Esophagus muscularis mucosa (tissue), 4 donors: ENCODE measurements at regions not wholly inside any gene's neighbourhood (a gene's known extent, or its start where the extent isn't known, plus 50 kb on each side); places are given as distances from the start of the nearest gene placed in this dataset.
"Not testable (repeated sequence)": the region's sequence is repeated elsewhere in the genome, so short reads cannot be mapped to it uniquely, and the experiment has no call there.

ENCODE experiments used
- DNase-seq: peaks from one replicate; pipeline ENCODE4 v3.0.0-alpha.2; 2017; ENCODE audit errors: extremely low spot score
- H3K27ac ChIP-seq, 4 donors: fragments of 200-600 bp; sonication (generic); replicated peaks in 1 of 4; 1 replicate in 3 of 4; 2 replicates in 1 of 4; pipeline ENCODE4 v1.5.1; 2016 to 2019; ENCODE audit warnings: mild to moderate bottlenecking in 1 of 4
- H3K27me3 ChIP-seq, 4 donors: fragments of 200-600 bp; sonication (generic); one replicate each; pipeline versions ENCODE4 v1.5.1 to v1.6.0; 2016 to 2019
- H3K36me3 ChIP-seq, 4 donors: fragments of 200-600 bp; sonication (generic); one replicate each; pipeline ENCODE4 v1.5.1; 2016 to 2019
- H3K4me1 ChIP-seq, 4 donors: fragments of 200-600 bp; sonication (generic); one replicate each; pipeline ENCODE4 v1.5.1; 2016 to 2019
- H3K4me3 ChIP-seq, 4 donors: fragments of 200-600 bp; sonication (generic); 1 replicate in 2 of 4; 2 replicates in 2 of 4; pipeline ENCODE4 v1.5.1; 2016 to 2019; ENCODE audit warnings: mild to moderate bottlenecking in 4 of 4, moderate library complexity in 1 of 4
- H3K9me3 ChIP-seq, 4 donors: fragments of 200-600 bp; sonication (generic); 1 replicate in 3 of 4; 2 replicates in 1 of 4; pipeline ENCODE4 v1.5.1; 2016 to 2019
- EP300 ChIP-seq: sonication (generic); formaldehyde crosslinking; IDR thresholded peaks from one replicate; pipeline ENCODE4 v1.6.1; 2017; ENCODE audit warnings: antibody characterized with exemption
- POLR2A ChIP-seq: fragments of 450-650 bp; IDR thresholded peaks from one replicate; pipeline ENCODE4 v1.6.1; 2017; ENCODE audit warnings: antibody characterized with exemption, moderate library complexity, mild to moderate bottlenecking, low read depth
- POLR2AphosphoS5 ChIP-seq, 2 donors: sonication (generic); formaldehyde crosslinking; IDR thresholded peaks; one replicate each; pipeline ENCODE4 v1.6.1; 2017; ENCODE audit warnings: antibody characterized with exemption in 2 of 2
- WGBS: methylation state at CpG from one replicate; pipeline ENCODE4 v1.1.5; 2018; 5-methylcytosine and 5-hydroxymethylcytosine counted together
- intact Hi-C: fragments of 100-400 bp; cut with DNase I; formaldehyde crosslinking; loops from one replicate; pipeline ENCODE4 v1.15.1; 2023
- TF ChIP-seq, protein P1 (sequence below), 3 experiments: fragments of 200-600 bp in 2 of 3; fragments of 450-650 bp in 1 of 3; sonication (generic) in 2 of 3; IDR thresholded peaks; one replicate each; pipeline ENCODE4 v1.5.1; 2017 to 2019; ENCODE audit warnings: antibody characterized with exemption in 3 of 3, mild to moderate bottlenecking in 2 of 3, moderate library complexity in 1 of 3

DNA sequence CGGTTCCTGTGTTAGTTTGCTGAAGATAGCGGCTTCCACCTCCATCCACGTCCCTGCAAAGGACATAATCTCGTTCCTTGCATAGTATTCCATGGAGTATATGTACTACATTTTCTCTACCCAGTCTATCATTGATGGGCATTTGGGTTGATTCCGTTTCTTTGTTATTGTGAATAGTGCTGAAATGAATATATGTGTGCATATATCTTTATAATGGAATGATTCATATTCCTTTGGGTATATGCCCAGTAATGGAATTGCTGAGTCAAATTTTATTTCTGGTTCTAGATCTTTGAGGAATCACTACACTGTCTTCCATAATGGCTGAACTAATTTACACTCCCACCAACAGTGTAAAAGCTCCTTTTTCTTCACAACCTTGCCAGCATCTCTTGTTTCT lies 255.4 kb upstream of the CDH2 start:
- intact Hi-C loops = no loop called here
- Histone ChIP-seq H3K27me3 (no peaks in the 10 kb centered on the region), H3K36me3 (no peaks in the 10 kb centered on the region), H3K4me1 (no peaks in the 10 kb centered on the region), H3K9me3 (peaks cover 0 to 5% (median 0%) of the 10 kb centered on the region in 4 donors), H3K4me3 (no peak overlapping the region), H3K27ac (no peak overlapping the region)
- DNase-seq = no peak
- WGBS = 84% methylated on average over 5 of the region's 5 CpGs
- TF ChIP-seq POLR2AphosphoS5 (IDR thresholded peaks at IDR 0.05) (no peak), POLR2A (no peak), EP300 (no peak)
- TF ChIP-seq, protein P1, sequence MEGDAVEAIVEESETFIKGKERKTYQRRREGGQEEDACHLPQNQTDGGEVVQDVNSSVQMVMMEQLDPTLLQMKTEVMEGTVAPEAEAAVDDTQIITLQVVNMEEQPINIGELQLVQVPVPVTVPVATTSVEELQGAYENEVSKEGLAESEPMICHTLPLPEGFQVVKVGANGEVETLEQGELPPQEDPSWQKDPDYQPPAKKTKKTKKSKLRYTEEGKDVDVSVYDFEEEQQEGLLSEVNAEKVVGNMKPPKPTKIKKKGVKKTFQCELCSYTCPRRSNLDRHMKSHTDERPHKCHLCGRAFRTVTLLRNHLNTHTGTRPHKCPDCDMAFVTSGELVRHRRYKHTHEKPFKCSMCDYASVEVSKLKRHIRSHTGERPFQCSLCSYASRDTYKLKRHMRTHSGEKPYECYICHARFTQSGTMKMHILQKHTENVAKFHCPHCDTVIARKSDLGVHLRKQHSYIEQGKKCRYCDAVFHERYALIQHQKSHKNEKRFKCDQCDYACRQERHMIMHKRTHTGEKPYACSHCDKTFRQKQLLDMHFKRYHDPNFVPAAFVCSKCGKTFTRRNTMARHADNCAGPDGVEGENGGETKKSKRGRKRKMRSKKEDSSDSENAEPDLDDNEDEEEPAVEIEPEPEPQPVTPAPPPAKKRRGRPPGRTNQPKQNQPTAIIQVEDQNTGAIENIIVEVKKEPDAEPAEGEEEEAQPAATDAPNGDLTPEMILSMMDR (IDR thresholded peaks at IDR 0.05) = no peak

DNA sequence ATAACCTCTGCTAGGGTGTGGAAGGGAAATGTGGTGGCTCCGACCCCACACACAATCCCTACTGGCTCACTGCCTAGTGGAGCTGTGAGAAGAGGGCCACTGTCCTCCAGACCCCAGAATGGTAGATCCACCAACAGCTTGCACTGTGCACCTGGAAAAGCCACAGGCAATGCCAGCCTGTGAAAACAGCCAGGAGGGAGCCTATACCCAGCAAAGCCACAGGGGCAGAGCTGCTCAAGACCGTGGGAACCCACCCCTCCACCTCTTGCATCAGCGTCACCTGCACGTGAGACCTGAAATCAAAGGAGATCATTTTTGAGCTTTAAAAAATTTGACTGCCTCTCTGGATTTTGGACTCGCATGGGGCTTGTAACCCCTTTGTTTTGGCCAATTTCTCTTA lies 249.0 kb upstream of the CDH2 start:
- H3K27ac ChIP-seq = no peak overlapping the region
- intact Hi-C loops = no loop called here
- no peak for TF ChIP-seq EP300
- no peak for TF ChIP-seq POLR2AphosphoS5 (IDR thresholded peaks at IDR 0.05)
- TF ChIP-seq POLR2A = no peak
- TF ChIP-seq, protein P1 (IDR thresholded peaks at IDR 0.05) = no peak
- no peak for DNase-seq
- H3K36me3 ChIP-seq = no peaks in the 10 kb centered on the region
- H3K4me3 ChIP-seq = no peak overlapping the region
- H3K4me1 ChIP-seq = no peaks in the 10 kb centered on the region
- 80% methylated on average over 5 of the region's 5 CpGs for WGBS
- H3K27me3 ChIP-seq = no peaks in the 10 kb centered on the region
- H3K9me3 ChIP-seq = no peaks in the 10 kb centered on the region

DNA sequence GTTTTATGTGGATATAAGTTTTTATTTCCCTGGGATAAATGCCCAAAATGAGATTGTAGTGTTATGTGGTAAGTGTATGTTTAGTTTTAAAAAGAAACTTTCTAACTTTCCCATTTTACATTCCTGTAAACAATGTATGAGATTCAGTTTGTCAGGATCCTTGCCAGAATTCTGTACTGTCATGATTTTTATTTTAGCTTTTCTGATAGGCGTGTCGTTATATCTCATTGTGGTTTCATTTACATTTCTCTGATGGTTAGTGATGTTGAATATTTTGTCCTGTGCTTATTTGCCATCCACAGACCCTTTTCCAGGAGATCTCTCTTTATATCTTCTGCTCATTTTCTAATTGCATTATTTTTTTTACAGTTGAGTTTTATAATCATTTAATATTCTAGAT lies 245.6 kb upstream of the CDH2 start:
- intact Hi-C loops = no loop called here
- Histone ChIP-seq H3K27me3 (no peaks in the 10 kb centered on the region), H3K9me3 (no peaks in the 10 kb centered on the region), H3K27ac (no peak overlapping the region), H3K36me3 (no peaks in the 10 kb centered on the region), H3K4me1 (no peaks in the 10 kb centered on the region), H3K4me3 (no peak overlapping the region)
- no peak for TF ChIP-seq EP300
- TF ChIP-seq POLR2AphosphoS5 (IDR thresholded peaks at IDR 0.05) = no peak
- TF ChIP-seq, protein P1 (IDR thresholded peaks at IDR 0.05) = no peak
- no peak for TF ChIP-seq POLR2A
- no peak for DNase-seq
- 98% methylated on average over 2 of the region's 2 CpGs for WGBS

DNA sequence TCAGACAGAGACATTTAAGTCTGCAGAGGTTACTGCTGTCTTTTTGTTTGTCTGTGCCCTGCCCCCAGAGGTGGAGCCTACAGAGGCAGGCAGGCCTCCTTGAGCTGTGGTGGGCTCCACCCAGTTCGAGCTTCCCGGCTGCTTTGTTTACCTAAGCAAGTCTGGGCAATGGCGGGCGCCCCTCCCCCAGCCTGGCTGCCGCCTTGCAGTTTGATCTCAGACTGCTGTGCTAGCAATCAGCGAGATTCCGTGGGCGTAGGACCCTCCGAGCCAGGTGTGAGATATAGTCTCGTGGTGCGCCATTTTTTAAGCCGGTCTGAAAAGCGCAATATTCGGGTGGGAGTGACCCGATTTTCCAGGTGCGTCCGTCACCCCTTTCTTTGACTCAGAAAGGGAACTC lies 245.0 kb upstream of the CDH2 start:
- H3K4me1 ChIP-seq, H3K4me3 ChIP-seq, H3K27me3 ChIP-seq, H3K27ac ChIP-seq, H3K36me3 ChIP-seq, DNase-seq, H3K9me3 ChIP-seq, intact Hi-C loops: not testable (repeated sequence)
- no CpG with 5 or more reads among the region's 17 CpGs for WGBS

DNA sequence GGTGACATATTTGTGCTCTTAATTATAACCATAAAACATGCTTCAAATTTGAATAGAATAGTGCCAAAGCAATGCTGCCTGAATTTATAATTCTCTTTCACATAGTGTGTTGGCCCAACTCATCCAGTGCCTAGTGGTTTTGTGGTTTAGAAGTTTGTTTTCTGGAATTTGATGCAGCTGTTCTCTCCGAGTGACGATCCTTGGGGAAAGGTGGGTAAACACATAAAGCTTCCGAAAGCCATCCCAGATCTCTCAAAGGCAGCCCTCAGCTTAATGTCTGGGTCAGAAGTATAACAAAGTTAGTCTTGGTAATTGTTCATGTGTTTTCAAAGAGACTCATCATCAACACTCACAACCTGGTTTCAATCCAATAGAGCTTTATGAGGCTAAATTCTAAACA lies 235.6 kb upstream of the CDH2 start:
- Histone ChIP-seq H3K9me3 (no peaks in the 10 kb centered on the region), H3K27me3 (no peaks in the 10 kb centered on the region), H3K36me3 (no peaks in the 10 kb centered on the region), H3K27ac (no peak overlapping the region), H3K4me3 (no peak overlapping the region), H3K4me1 (no peaks in the 10 kb centered on the region)
- WGBS = 93% methylated on average over 3 of the region's 3 CpGs
- TF ChIP-seq EP300 (no peak), POLR2AphosphoS5 (IDR thresholded peaks at IDR 0.05) (no peak)
- TF ChIP-seq, protein P1 (IDR thresholded peaks at IDR 0.05) = no peak
- no peak for DNase-seq
- intact Hi-C loops = no loop called here
